WTC11 (cell line): ENCODE measurements at regions not wholly inside any gene's neighbourhood (a gene's known extent, or its start where the extent isn't known, plus 50 kb on each side); places are given as distances from the start of the nearest gene placed in this dataset.

Experiments used
- ATAC-seq: fragments of 200-7000 bp; cut with Tn5 transposase; 2 replicates; pipeline ENCODE4 v1.10.0; 2021; ENCODE audit warnings: mild to moderate bottlenecking, moderate library complexity
- CTCF ChIA-PET: fragments of 300-600 bp; sonication (Branson Sonifier 250); formaldehyde crosslinking; loops from one replicate; lab custom pipeline; 2021; ENCODE audit warnings: antibody characterized with exemption; lab: Charles Lee
- POLR2A ChIA-PET: fragments of 350-600 bp; sonication (Branson Sonifier 250); formaldehyde crosslinking; loops from one replicate; lab custom pipeline; 2021; ENCODE audit warnings: antibody characterized with exemption; lab: Charles Lee
- DNase-seq: peaks from one replicate; pipeline ENCODE4 v3.0.0; 2021; ENCODE audit warnings: low spot score
- H3K27ac Mint-ChIP-seq: 2 replicates; pipeline ENCODE4 v1.8.0; 2021; ENCODE audit warnings: mixed read lengths
- H3K27me3 Mint-ChIP-seq: 2 replicates; pipeline ENCODE4 v1.8.0; 2021; ENCODE audit warnings: low read depth, mild to moderate bottlenecking, moderate library complexity, mixed read lengths
- H3K36me3 Mint-ChIP-seq: 2 replicates; pipeline ENCODE4 v1.8.0; 2021; ENCODE audit warnings: mixed read lengths
- H3K4me1 Mint-ChIP-seq: 2 replicates; pipeline ENCODE4 v1.8.0; 2022; ENCODE audit warnings: mixed read lengths
- H3K4me3 Mint-ChIP-seq: 2 replicates; pipeline ENCODE4 v1.8.0; 2021; ENCODE audit warnings: mild to moderate bottlenecking, moderate library complexity, mixed read lengths
- H3K9me3 Mint-ChIP-seq: 2 replicates; pipeline ENCODE4 v1.8.0; 2021; ENCODE audit warnings: mixed read lengths
- CBFB ChIP-seq: sonication (generic); formaldehyde crosslinking; IDR thresholded peaks from 2 replicates; pipeline ENCODE4 v1.8.1; 2022; ENCODE audit warnings: mild to moderate bottlenecking, low read depth, missing genetic modification reagents
- CREM ChIP-seq: sonication (generic); formaldehyde crosslinking; IDR thresholded peaks from 2 replicates; pipeline ENCODE4 v1.8.1; 2022; ENCODE audit warnings: mild to moderate bottlenecking, missing genetic modification reagents, moderate library complexity
- ELF4 ChIP-seq: sonication (generic); formaldehyde crosslinking; IDR thresholded peaks from 2 replicates; pipeline ENCODE4 v1.8.1; 2022; ENCODE audit warnings: low read depth, mild to moderate bottlenecking, moderate library complexity, missing genetic modification reagents
- ESRRA ChIP-seq: sonication (generic); formaldehyde crosslinking; IDR thresholded peaks from 2 replicates; pipeline ENCODE4 v1.8.1; 2022; ENCODE audit warnings: mild to moderate bottlenecking, missing genetic modification reagents, borderline replicate concordance
- GRHL2 ChIP-seq: fragments of 250-450 bp; sonication (Bioruptor Pico); IDR thresholded peaks from 2 replicates; pipeline ENCODE4 v1.8.0; 2022; ENCODE audit warnings: mild to moderate bottlenecking, moderate library complexity; ENCODE audit not compliant: insufficient replicate concordance, severe bottlenecking
- GTF2I ChIP-seq: fragments of 250-450 bp; sonication (Bioruptor Pico); conservative IDR thresholded peaks from 2 replicates; pipeline ENCODE4 v1.4.0; 2021; ENCODE audit warnings: mild to moderate bottlenecking
- HMGA2 ChIP-seq: fragments of 250-450 bp; sonication (Bioruptor Pico); IDR thresholded peaks from 2 replicates; pipeline ENCODE4 v1.4.0; 2021; ENCODE audit warnings: mild to moderate bottlenecking, moderate library complexity
- IRF2 ChIP-seq: sonication (generic); formaldehyde crosslinking; IDR thresholded peaks from 2 replicates; pipeline ENCODE4 v1.8.0; 2022; ENCODE audit warnings: low read depth, missing genetic modification reagents, borderline replicate concordance
- KAT7 ChIP-seq: sonication (generic); formaldehyde crosslinking; IDR thresholded peaks from 2 replicates; pipeline ENCODE4 v1.8.1; 2023; ENCODE audit warnings: missing genetic modification reagents, mild to moderate bottlenecking, borderline replicate concordance
- NFATC4 ChIP-seq: fragments of 250-450 bp; sonication (Bioruptor Pico); IDR thresholded peaks from 2 replicates; pipeline ENCODE4 v1.9.0; 2021; ENCODE audit warnings: mild to moderate bottlenecking
- NFYB ChIP-seq: sonication (generic); formaldehyde crosslinking; conservative IDR thresholded peaks from 2 replicates; pipeline ENCODE4 v1.8.0; 2022; ENCODE audit warnings: low read depth, missing genetic modification reagents
- PRRX2 ChIP-seq: fragments of 250-450 bp; sonication (Bioruptor Pico); IDR thresholded peaks from 2 replicates; pipeline ENCODE4 v1.8.0; 2021; ENCODE audit warnings: mild to moderate bottlenecking
- SMAD3 ChIP-seq: sonication (generic); formaldehyde crosslinking; IDR thresholded peaks from 2 replicates; pipeline ENCODE4 v1.8.0; 2022; ENCODE audit warnings: missing genetic modification reagents, mild to moderate bottlenecking, borderline replicate concordance
- SP1 ChIP-seq: sonication (generic); formaldehyde crosslinking; conservative IDR thresholded peaks from 2 replicates; pipeline ENCODE4 v1.8.1; 2022; ENCODE audit warnings: missing genetic modification reagents
- TP53 ChIP-seq: sonication (generic); formaldehyde crosslinking; IDR thresholded peaks from 2 replicates; pipeline ENCODE4 v1.8.1; 2023; ENCODE audit warnings: mild to moderate bottlenecking, missing genetic modification reagents
- ZBTB21 ChIP-seq: sonication (generic); formaldehyde crosslinking; IDR thresholded peaks from 2 replicates; pipeline ENCODE4 v1.8.1; 2023; ENCODE audit warnings: mild to moderate bottlenecking, missing genetic modification reagents, borderline replicate concordance
- ZNF121 ChIP-seq: sonication (generic); formaldehyde crosslinking; IDR thresholded peaks from 2 replicates; pipeline ENCODE4 v1.8.0; 2023; ENCODE audit warnings: missing genetic modification reagents
- ZNF232 ChIP-seq: sonication (generic); formaldehyde crosslinking; IDR thresholded peaks from 2 replicates; pipeline ENCODE4 v1.8.0; 2022; ENCODE audit warnings: mild to moderate bottlenecking, missing genetic modification reagents
- ZNF396 ChIP-seq: fragments of 250-450 bp; sonication (Bioruptor Pico); IDR thresholded peaks from 2 replicates; pipeline ENCODE4 v1.8.0; 2021; ENCODE audit warnings: mild to moderate bottlenecking, moderate library complexity, borderline replicate concordance
- ZNF416 ChIP-seq: fragments of 250-450 bp; sonication (Bioruptor Pico); IDR thresholded peaks from 2 replicates; pipeline ENCODE4 v1.9.0; 2021; ENCODE audit warnings: mild to moderate bottlenecking, inconsistent platforms
- TF ChIP-seq, protein P1 (sequence below): sonication (generic); formaldehyde crosslinking; IDR thresholded peaks from 2 replicates; pipeline ENCODE4 v1.8.1; 2022; ENCODE audit warnings: missing genetic modification reagents, borderline replicate concordance
- TF ChIP-seq, protein P2 (sequence below): sonication (generic); formaldehyde crosslinking; IDR thresholded peaks from 2 replicates; pipeline ENCODE4 v1.8.0; 2023; ENCODE audit warnings: mild to moderate bottlenecking, missing genetic modification reagents
- TF ChIP-seq, protein P3 (sequence below): sonication (generic); formaldehyde crosslinking; IDR thresholded peaks from 2 replicates; pipeline ENCODE4 v1.8.0; 2023; ENCODE audit warnings: missing genetic modification reagents, mild to moderate bottlenecking, borderline replicate concordance
- TF ChIP-seq, protein P4 (sequence below): sonication (generic); formaldehyde crosslinking; IDR thresholded peaks from 2 replicates; pipeline ENCODE4 v1.8.1; 2022; ENCODE audit warnings: mild to moderate bottlenecking, moderate library complexity, missing genetic modification reagents
- TF ChIP-seq, protein P5 (sequence below): sonication (generic); formaldehyde crosslinking; IDR thresholded peaks from 2 replicates; pipeline ENCODE4 v1.8.1; 2023; ENCODE audit warnings: mild to moderate bottlenecking, moderate library complexity, missing genetic modification reagents

DNA sequence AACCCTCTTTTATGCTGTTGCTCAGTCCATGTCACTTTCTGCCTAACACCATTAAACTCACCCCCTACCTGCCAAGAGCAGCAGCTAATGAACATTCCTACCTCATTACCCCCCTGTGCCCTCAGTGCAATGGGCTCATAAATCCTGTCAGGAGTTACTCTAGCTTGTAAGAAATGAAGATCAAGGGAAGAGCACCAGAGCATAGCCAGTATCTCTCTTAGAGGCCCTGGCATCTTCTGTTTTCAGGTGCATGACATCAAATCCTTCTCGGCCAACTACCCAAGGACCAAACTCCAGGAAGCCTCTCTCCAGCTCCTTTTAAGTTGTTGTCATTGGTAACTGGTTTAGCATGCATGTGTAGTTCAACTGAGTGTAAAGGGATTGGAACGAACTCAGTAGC, 75.1 kb downstream of the FOXI2 start:
- Mint-ChIP-seq H3K4me3 (no peak overlapping the region), H3K27me3 (no peaks in the 10 kb centered on the region; the same call in 1 of the 2 replicates), H3K4me1 (peaks cover 8% of the 10 kb centered on the region; the same call in 1 of the 2 replicates), H3K27ac (no peak overlapping the region), H3K9me3 (peaks cover 19% of the 10 kb centered on the region), H3K36me3 (peaks cover 6% of the 10 kb centered on the region; the same call in 1 of the 2 replicates)
- no peak for DNase-seq
- ChIA-PET POLR2A (no interaction called here), CTCF (interaction anchor here (1.2 to 3.9 kb wide), 4 partner anchors 42 to 162 kb away, joined by 3 to 36 read pairs (median 6); no protein-coding TSS in a partner anchor)
- no peak for ATAC-seq
- TF ChIP-seq NFATC4 (no peak), PRRX2 (CRISPR knock-in tag) (no peak), ZNF416 (no peak), ZBTB21 (CRISPR knock-in tag) (no peak), SMAD3 (CRISPR knock-in tag) (no peak), TP53 (no peak), IRF2 (CRISPR knock-in tag) (no peak), ESRRA (CRISPR knock-in tag) (no peak)
- TF ChIP-seq, protein P1, sequence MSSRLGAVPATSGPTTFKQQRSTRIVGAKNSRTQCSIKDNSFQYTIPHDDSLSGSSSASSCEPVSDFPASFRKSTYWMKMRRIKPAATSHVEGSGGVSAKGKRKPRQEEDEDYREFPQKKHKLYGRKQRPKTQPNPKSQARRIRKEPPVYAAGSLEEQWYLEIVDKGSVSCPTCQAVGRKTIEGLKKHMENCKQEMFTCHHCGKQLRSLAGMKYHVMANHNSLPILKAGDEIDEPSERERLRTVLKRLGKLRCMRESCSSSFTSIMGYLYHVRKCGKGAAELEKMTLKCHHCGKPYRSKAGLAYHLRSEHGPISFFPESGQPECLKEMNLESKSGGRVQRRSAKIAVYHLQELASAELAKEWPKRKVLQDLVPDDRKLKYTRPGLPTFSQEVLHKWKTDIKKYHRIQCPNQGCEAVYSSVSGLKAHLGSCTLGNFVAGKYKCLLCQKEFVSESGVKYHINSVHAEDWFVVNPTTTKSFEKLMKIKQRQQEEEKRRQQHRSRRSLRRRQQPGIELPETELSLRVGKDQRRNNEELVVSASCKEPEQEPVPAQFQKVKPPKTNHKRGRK (CRISPR knock-in tag): no peak
- TF ChIP-seq, protein P2, sequence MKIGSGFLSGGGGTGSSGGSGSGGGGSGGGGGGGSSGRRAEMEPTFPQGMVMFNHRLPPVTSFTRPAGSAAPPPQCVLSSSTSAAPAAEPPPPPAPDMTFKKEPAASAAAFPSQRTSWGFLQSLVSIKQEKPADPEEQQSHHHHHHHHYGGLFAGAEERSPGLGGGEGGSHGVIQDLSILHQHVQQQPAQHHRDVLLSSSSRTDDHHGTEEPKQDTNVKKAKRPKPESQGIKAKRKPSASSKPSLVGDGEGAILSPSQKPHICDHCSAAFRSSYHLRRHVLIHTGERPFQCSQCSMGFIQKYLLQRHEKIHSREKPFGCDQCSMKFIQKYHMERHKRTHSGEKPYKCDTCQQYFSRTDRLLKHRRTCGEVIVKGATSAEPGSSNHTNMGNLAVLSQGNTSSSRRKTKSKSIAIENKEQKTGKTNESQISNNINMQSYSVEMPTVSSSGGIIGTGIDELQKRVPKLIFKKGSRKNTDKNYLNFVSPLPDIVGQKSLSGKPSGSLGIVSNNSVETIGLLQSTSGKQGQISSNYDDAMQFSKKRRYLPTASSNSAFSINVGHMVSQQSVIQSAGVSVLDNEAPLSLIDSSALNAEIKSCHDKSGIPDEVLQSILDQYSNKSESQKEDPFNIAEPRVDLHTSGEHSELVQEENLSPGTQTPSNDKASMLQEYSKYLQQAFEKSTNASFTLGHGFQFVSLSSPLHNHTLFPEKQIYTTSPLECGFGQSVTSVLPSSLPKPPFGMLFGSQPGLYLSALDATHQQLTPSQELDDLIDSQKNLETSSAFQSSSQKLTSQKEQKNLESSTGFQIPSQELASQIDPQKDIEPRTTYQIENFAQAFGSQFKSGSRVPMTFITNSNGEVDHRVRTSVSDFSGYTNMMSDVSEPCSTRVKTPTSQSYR (CRISPR knock-in tag): no peak
- TF ChIP-seq, protein P3, sequence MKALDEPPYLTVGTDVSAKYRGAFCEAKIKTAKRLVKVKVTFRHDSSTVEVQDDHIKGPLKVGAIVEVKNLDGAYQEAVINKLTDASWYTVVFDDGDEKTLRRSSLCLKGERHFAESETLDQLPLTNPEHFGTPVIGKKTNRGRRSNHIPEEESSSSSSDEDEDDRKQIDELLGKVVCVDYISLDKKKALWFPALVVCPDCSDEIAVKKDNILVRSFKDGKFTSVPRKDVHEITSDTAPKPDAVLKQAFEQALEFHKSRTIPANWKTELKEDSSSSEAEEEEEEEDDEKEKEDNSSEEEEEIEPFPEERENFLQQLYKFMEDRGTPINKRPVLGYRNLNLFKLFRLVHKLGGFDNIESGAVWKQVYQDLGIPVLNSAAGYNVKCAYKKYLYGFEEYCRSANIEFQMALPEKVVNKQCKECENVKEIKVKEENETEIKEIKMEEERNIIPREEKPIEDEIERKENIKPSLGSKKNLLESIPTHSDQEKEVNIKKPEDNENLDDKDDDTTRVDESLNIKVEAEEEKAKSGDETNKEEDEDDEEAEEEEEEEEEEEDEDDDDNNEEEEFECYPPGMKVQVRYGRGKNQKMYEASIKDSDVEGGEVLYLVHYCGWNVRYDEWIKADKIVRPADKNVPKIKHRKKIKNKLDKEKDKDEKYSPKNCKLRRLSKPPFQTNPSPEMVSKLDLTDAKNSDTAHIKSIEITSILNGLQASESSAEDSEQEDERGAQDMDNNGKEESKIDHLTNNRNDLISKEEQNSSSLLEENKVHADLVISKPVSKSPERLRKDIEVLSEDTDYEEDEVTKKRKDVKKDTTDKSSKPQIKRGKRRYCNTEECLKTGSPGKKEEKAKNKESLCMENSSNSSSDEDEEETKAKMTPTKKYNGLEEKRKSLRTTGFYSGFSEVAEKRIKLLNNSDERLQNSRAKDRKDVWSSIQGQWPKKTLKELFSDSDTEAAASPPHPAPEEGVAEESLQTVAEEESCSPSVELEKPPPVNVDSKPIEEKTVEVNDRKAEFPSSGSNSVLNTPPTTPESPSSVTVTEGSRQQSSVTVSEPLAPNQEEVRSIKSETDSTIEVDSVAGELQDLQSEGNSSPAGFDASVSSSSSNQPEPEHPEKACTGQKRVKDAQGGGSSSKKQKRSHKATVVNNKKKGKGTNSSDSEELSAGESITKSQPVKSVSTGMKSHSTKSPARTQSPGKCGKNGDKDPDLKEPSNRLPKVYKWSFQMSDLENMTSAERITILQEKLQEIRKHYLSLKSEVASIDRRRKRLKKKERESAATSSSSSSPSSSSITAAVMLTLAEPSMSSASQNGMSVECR (CRISPR knock-in tag): no peak
- TF ChIP-seq, protein P4, sequence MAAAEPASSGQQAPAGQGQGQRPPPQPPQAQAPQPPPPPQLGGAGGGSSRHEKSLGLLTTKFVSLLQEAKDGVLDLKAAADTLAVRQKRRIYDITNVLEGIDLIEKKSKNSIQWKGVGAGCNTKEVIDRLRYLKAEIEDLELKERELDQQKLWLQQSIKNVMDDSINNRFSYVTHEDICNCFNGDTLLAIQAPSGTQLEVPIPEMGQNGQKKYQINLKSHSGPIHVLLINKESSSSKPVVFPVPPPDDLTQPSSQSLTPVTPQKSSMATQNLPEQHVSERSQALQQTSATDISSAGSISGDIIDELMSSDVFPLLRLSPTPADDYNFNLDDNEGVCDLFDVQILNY (CRISPR knock-in tag): no peak

DNA sequence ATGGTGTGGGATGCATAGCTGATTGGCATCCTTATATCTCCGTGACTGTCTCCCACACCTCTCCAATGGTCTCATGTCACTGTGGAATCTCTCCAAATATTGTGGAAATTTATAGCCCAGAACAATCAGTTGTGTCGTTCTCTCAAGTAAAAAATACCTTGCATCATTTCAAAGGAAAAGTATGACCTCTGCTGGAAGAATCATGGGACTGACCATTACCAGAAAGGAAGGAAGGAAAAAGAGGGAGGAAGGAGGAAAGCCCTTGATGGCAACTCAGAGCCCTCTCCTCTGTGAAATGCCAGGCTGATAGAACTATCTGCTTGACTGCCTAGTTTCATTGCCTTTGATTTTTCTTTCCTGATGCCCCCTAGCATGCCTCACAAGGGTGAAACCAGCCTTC, 76.3 kb downstream of the FOXI2 start:
- Mint-ChIP-seq H3K9me3 (peaks cover 19% of the 10 kb centered on the region), H3K4me1 (peaks cover 5% of the 10 kb centered on the region; the same call in 1 of the 2 replicates), H3K27me3 (no peaks in the 10 kb centered on the region; the same call in 1 of the 2 replicates), H3K27ac (no peak overlapping the region), H3K4me3 (no peak overlapping the region), H3K36me3 (peaks cover 6% of the 10 kb centered on the region; the same call in 1 of the 2 replicates)
- POLR2A ChIA-PET: no interaction called here
- no peak for DNase-seq
- CTCF ChIA-PET: interaction anchor here (1.6 to 3.9 kb wide), 3 partner anchors 10 to 97 kb away, joined by 3 to 36 read pairs (median 9); no protein-coding TSS in a partner anchor
- ATAC-seq: peak; percentile 50
- no peak for TF ChIP-seq CBFB (CRISPR knock-in tag)
- no peak for TF ChIP-seq HMGA2
- TF ChIP-seq ZNF396 (CRISPR knock-in tag): no peak
- TF ChIP-seq ZNF232 (CRISPR knock-in tag): no peak
- TF ChIP-seq ZNF121 (CRISPR knock-in tag): no peak
- no peak for TF ChIP-seq GTF2I (CRISPR knock-in tag)
- no peak for TF ChIP-seq CREM (CRISPR knock-in tag)
- TF ChIP-seq TP53: no peak
- TF ChIP-seq NFYB (CRISPR knock-in tag): no peak
- no peak for TF ChIP-seq SP1 (CRISPR knock-in tag)
- no peak for TF ChIP-seq GRHL2 (CRISPR knock-in tag)
- no peak for TF ChIP-seq ELF4
- TF ChIP-seq, protein P5, sequence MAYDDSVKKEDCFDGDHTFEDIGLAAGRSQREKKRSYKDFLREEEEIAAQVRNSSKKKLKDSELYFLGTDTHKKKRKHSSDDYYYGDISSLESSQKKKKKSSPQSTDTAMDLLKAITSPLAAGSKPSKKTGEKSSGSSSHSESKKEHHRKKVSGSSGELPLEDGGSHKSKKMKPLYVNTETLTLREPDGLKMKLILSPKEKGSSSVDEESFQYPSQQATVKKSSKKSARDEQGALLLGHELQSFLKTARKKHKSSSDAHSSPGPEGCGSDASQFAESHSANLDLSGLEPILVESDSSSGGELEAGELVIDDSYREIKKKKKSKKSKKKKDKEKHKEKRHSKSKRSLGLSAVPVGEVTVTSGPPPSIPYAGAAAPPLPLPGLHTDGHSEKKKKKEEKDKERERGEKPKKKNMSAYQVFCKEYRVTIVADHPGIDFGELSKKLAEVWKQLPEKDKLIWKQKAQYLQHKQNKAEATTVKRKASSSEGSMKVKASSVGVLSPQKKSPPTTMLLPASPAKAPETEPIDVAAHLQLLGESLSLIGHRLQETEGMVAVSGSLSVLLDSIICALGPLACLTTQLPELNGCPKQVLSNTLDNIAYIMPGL: no peak
- TF ChIP-seq KAT7 (CRISPR knock-in tag): no peak
